Mucosa of descending colon (tissue), 3 donors: ENCODE measurements at regions not wholly inside any gene's neighbourhood (a gene's known extent, or its start where the extent isn't known, plus 50 kb on each side); places are given as distances from the start of the nearest gene placed in this dataset.
A peak's percentile ranks its signal among the peaks of the same experiment; 100 is the strongest.

Experiments used
- ATAC-seq: fragments of 200-7000 bp; cut with Tn5 transposase; one replicate; pipeline ENCODE4 v1.9.1; 2020; ENCODE audit warnings: mild to moderate bottlenecking, moderate library complexity
- DNase-seq, 3 donors: peaks; one replicate each; pipeline ENCODE4 v3.0.0-alpha.2; 2020
- H3K36me3 ChIP-seq: fragments of 200-600 bp; one replicate; pipeline ENCODE4 v1.8.0; 2021; ENCODE audit warnings: low read depth, mild to moderate bottlenecking
- H3K4me1 ChIP-seq: fragments of 200-600 bp; one replicate; pipeline ENCODE4 v1.8.0; 2021; ENCODE audit warnings: low read depth, mild to moderate bottlenecking
- H3K4me3 ChIP-seq: fragments of 200-600 bp; one replicate; pipeline ENCODE4 v1.8.0; 2021; ENCODE audit warnings: mild to moderate bottlenecking
- H3K9me3 ChIP-seq: fragments of 200-600 bp; one replicate; pipeline ENCODE4 v1.8.0; 2021; ENCODE audit warnings: mild to moderate bottlenecking
- intact Hi-C, 2 donors: fragments of 100-400 bp; cut with DNase I in 1 of 2; cut with micrococcal nuclease in 1 of 2; formaldehyde crosslinking; loops; one replicate each; pipeline versions ENCODE4 v1.11.0 to v1.11.1; 2022; cut with DNase I, micrococcal nuclease
- TF ChIP-seq, protein P1 (sequence below): fragments of 200-600 bp; IDR thresholded peaks from one replicate; pipeline ENCODE4 v1.8.0; 2022; ENCODE audit warnings: antibody characterized with exemption, mild to moderate bottlenecking
- donor health status: DM: no; HTN: no; CAD: no; lungs with moderate emphysema.
- donor health status: DM: no; HTN: no; CAD: no.
- donor health status: DM: no; HTN: yes; CAD: no.

DNA sequence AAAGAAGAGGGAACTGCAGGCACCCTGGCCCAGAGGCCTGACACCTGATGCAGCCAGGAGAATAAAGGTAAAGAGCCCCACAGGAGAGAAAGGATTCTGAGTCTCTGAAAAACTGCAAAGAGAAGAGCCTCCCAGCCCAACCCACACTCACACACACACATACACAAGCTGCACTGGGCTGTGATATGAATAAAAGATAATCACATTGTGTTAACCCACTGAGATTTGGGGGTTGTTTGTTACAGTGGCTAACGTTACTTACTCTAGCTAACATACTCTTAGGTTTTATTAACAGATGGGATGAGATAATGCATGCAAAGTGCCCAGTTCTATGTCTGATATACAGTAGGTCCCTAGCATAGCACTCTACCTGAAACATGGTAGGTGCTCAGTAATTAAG lies 554.4 kb downstream of the CD83 start:
- Histone ChIP-seq H3K9me3 (no peaks in the 10 kb centered on the region), H3K36me3 (no peaks in the 10 kb centered on the region), H3K4me1 (no peaks in the 10 kb centered on the region), H3K4me3 (no peak overlapping the region)
- no peak for DNase-seq
- no peak for ATAC-seq
- intact Hi-C loops: no loop called here
- TF ChIP-seq, protein P1, sequence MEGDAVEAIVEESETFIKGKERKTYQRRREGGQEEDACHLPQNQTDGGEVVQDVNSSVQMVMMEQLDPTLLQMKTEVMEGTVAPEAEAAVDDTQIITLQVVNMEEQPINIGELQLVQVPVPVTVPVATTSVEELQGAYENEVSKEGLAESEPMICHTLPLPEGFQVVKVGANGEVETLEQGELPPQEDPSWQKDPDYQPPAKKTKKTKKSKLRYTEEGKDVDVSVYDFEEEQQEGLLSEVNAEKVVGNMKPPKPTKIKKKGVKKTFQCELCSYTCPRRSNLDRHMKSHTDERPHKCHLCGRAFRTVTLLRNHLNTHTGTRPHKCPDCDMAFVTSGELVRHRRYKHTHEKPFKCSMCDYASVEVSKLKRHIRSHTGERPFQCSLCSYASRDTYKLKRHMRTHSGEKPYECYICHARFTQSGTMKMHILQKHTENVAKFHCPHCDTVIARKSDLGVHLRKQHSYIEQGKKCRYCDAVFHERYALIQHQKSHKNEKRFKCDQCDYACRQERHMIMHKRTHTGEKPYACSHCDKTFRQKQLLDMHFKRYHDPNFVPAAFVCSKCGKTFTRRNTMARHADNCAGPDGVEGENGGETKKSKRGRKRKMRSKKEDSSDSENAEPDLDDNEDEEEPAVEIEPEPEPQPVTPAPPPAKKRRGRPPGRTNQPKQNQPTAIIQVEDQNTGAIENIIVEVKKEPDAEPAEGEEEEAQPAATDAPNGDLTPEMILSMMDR: no peak

- no peak for DNase-seq
- H3K36me3 ChIP-seq: no peaks in the 10 kb centered on the region
- peak; percentile 70 for ATAC-seq
- intact Hi-C loops: no loop called here
- no peaks in the 10 kb centered on the region for H3K9me3 ChIP-seq
- H3K4me1 ChIP-seq: no peaks in the 10 kb centered on the region
- H3K4me3 ChIP-seq: no peak overlapping the region
- TF ChIP-seq, protein P1: no peak
Observed at GRCh38 chr6:14673201-14673600, 555.6 kb downstream of the CD83 start.

DNA sequence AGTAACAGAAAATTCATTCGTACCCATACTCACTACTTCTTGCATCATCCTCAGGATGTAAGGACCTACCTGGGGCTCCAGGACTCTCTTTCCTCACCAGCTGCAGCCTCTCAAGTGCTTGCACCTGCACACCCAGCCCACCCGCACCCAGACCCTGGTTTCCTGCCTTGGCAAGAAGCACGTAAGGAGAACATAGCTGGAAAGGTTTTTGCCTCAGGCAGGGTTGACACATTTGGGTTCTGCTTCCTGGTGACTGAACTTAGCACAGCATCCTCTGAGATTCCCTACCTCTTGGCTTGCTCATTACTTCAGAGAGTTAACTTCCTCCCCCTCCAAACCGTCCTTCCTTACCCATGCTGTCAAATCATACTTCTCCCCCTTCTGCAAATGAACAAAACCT lies 556.9 kb downstream of the CD83 start:
- ATAC-seq (no peak), DNase-seq (no peak)
- TF ChIP-seq, protein P1: no peak
- intact Hi-C loops: no loop called here
- H3K4me3 ChIP-seq: no peak overlapping the region
- no peaks in the 10 kb centered on the region for H3K9me3 ChIP-seq
- no peaks in the 10 kb centered on the region for H3K36me3 ChIP-seq
- no peaks in the 10 kb centered on the region for H3K4me1 ChIP-seq

GRCh38 chr6:14674867-14675648 lies 557.5 kb downstream of the CD83 start:
- H3K36me3 ChIP-seq: no peaks in the 10 kb centered on the region
- H3K4me3 ChIP-seq: no peak overlapping the region
- intact Hi-C loops: no loop called here
- no peak for ATAC-seq
- TF ChIP-seq, protein P1: no peak
- DNase-seq: no peak
- no peaks in the 10 kb centered on the region for H3K4me1 ChIP-seq
- H3K9me3 ChIP-seq: no peaks in the 10 kb centered on the region

DNA sequence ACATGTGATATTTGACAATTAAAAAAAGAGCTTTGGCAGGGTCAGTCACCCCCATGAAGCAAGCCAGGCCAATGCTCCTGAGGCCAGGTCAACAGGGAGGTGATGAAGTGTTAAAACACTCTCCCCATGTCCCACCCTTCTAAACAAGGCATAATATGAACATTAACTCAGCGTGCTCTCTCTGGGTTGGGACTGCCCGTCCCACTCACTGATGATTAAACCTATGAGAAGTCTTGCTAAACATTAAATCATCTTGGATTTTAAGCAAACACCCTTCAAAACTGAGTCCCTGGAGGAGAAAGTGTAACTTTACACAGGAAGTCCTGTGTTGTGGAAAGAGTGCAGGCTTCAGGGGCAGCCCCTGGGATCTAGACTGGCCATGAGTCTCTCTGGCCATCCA lies 558.5 kb downstream of the CD83 start:
- TF ChIP-seq, protein P1: no peak
- Histone ChIP-seq H3K36me3 (no peaks in the 10 kb centered on the region), H3K4me1 (no peaks in the 10 kb centered on the region), H3K4me3 (no peak overlapping the region), H3K9me3 (no peaks in the 10 kb centered on the region)
- no peak for DNase-seq
- ATAC-seq: no peak
- intact Hi-C loops: no loop called here
